GM19043 (cell line): ENCODE measurements at regions not wholly inside any gene's neighbourhood (a gene's known extent, or its start where the extent isn't known, plus 50 kb on each side); places are given as distances from the start of the nearest gene placed in this dataset.

Experiments used
- ATAC-seq: cut with Tn5 transposase; IDR thresholded peaks from one replicate; pipeline ENCODE4 v1.9.1; 2021; ENCODE audit warnings: low read depth; ENCODE audit not compliant: unreplicated experiment

- no peak for ATAC-seq
Measured at GRCh38 chr2:224325941-224326340, 76.0 kb downstream of the FAM124B start.

- ATAC-seq: no peak
Measured at GRCh38 chr2:224324604-224325003, 77.3 kb downstream of the FAM124B start.

- ATAC-seq: no peak
Measured at GRCh38 chr2:224320660-224321059, 81.2 kb downstream of the FAM124B start.

- no peak for ATAC-seq
Measured at GRCh38 chr2:224319750-224320149, 82.2 kb downstream of the FAM124B start.

- no peak for ATAC-seq
Measured at GRCh38 chr2:224312741-224313140, 89.2 kb downstream of the FAM124B start.

GRCh38 chr2:224310943-224311625, 90.8 kb downstream of the FAM124B start:
- no peak for ATAC-seq

- ATAC-seq: no peak
Measured at GRCh38 chr2:224309176-224309575, 92.7 kb downstream of the FAM124B start.

- peak; percentile 95 for ATAC-seq
Measured at GRCh38 chr2:224308272-224308911, 93.5 kb downstream of the FAM124B start.

GRCh38 chr2:224302952-224303351, 99.0 kb downstream of the FAM124B start:
- ATAC-seq: no peak

GRCh38 chr2:224293976-224294375, 107.9 kb downstream of the FAM124B start:
- no peak for ATAC-seq

GRCh38 chr2:224287531-224287930, 114.4 kb downstream of the FAM124B start:
- ATAC-seq: no peak

- ATAC-seq: no peak
Measured at GRCh38 chr2:224286923-224287322, 115.0 kb downstream of the FAM124B start.

GRCh38 chr2:224284134-224284946, 117.6 kb downstream of the FAM124B start:
- ATAC-seq: no peak

GRCh38 chr2:224283466-224283965, 118.4 kb downstream of the FAM124B start:
- no peak for ATAC-seq

GRCh38 chr2:224281374-224281773, 120.5 kb downstream of the FAM124B start:
- no peak for ATAC-seq

GRCh38 chr2:224278531-224278930, 123.4 kb downstream of the FAM124B start:
- no peak for ATAC-seq

- no peak for ATAC-seq
Measured at GRCh38 chr2:224276251-224276650, 125.7 kb downstream of the FAM124B start.

- ATAC-seq: no peak
Measured at GRCh38 chr2:224272237-224272910, 129.5 kb downstream of the FAM124B start.

GRCh38 chr2:224271617-224272236, 130.2 kb downstream of the FAM124B start:
- no peak for ATAC-seq

GRCh38 chr2:224268441-224268840, 133.5 kb downstream of the FAM124B start:
- no peak for ATAC-seq
